GM18868 (cell line): ENCODE measurements at regions not wholly inside any gene's neighbourhood (a gene's known extent, or its start where the extent isn't known, plus 50 kb on each side); places are given as distances from the start of the nearest gene placed in this dataset.

Source experiments
- ATAC-seq: cut with Tn5 transposase; IDR thresholded peaks from one replicate; pipeline ENCODE4 v1.9.1; 2021; ENCODE audit warnings: mild to moderate bottlenecking, moderate library complexity; ENCODE audit not compliant: unreplicated experiment

DNA sequence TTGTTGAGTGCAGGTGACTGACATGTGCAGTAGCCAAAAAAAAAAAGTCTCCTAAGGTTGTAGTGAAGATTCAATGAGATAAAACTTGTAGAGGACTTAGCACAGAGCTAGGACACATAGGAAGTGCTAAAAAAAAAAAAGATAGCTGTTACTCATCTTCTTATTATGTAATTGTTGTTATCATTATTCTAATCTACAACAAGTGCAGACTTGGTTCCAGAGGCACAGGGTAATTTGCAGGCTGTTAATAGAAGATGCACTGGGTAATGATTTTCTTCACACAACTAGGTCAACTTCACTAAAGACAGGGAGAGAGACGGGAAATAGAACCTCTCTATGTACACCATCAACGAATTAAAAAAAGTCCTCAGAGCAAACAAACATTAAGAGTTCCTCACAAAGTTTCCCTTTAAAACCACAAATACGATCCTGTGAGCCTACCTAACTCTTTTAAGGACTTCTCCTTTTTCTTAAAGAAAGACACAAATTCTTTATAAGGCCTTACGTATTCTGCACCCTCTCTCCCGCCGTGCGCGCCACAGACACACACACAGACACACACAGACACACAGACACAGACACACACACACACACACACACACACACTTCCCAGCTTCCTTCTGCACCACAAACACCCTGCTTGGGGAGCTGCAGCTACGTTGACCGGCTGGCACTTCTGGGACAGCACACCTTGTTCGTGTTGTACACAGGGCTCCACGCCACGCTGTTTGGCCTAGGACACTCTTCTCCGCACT is 49.8 kb upstream of the GADD45A start:
- ATAC-seq: peak; percentile 46
